Keratinocyte (primary cell): ENCODE measurements at regions not wholly inside any gene's neighbourhood (a gene's known extent, or its start where the extent isn't known, plus 50 kb on each side); places are given as distances from the start of the nearest gene placed in this dataset.

ENCODE experiments used
- DNase-seq: peaks from one replicate; pipeline ENCODE4 v3.0.0-alpha.2; 2011; ENCODE audit warnings: low read depth, missing footprints, low spot score
- FAIRE-seq: peaks from 2 replicates; lab custom pipeline; 2011; peaks lifted over from hg19 to GRCh38; lab: Jason Lieb, UNC
- H2AFZ ChIP-seq: 2 replicates; pipeline ENCODE4 v1.6.0; 2012; ENCODE audit warnings: low read length, control low read depth, inconsistent platforms; ENCODE audit not compliant: control insufficient read depth
- H3K27ac ChIP-seq: 2 replicates; pipeline ENCODE4 v1.5.1; 2011; ENCODE audit warnings: low read length; ENCODE audit not compliant: control insufficient read depth, insufficient read depth
- H3K27me3 ChIP-seq: 3 replicates; pipeline ENCODE4 v1.6.0; 2011; ENCODE audit warnings: low read length; ENCODE audit not compliant: control insufficient read depth, insufficient read depth; ENCODE audit errors: extremely low read depth
- H3K36me3 ChIP-seq, 2 experiments: 2 replicates in 1 of 2; 3 replicates in 1 of 2; pipeline ENCODE4 v1.5.1; 2011; ENCODE audit warnings: low read length in 2 of 2, mild to moderate bottlenecking in 1 of 2; ENCODE audit not compliant: control insufficient read depth in 2 of 2, insufficient read depth in 2 of 2; ENCODE audit errors: extremely low read depth in 1 of 2
- H3K4me1 ChIP-seq: 3 replicates; pipeline ENCODE4 v1.5.1; 2011; ENCODE audit warnings: low read length; ENCODE audit not compliant: control insufficient read depth, insufficient read depth; ENCODE audit errors: extremely low read depth
- H3K4me2 ChIP-seq: 3 replicates; pipeline ENCODE4 v1.6.0; 2011; ENCODE audit warnings: low read depth, low read length; ENCODE audit not compliant: control insufficient read depth, insufficient read depth; ENCODE audit errors: extremely low read depth
- H3K4me3 ChIP-seq, 3 experiments: fragments of 200-600 bp in 1 of 3; sonication (generic) in 1 of 3; 2 replicates in 2 of 3; 3 replicates in 1 of 3; pipeline ENCODE4 v1.5.1; 2011 to 2016; ENCODE audit warnings: low read length in 3 of 3, mild to moderate bottlenecking in 3 of 3, control low read depth in 2 of 3, inconsistent platforms in 1 of 3, low read depth in 1 of 3, mixed read lengths in 1 of 3, mixed run types in 1 of 3, moderate library complexity in 1 of 3; ENCODE audit not compliant: control insufficient read depth in 2 of 3, insufficient read depth in 2 of 3; ENCODE audit errors: extremely low read depth in 1 of 3
- H3K79me2 ChIP-seq: 2 replicates; pipeline ENCODE4 v1.6.0; 2012; ENCODE audit warnings: low read length; ENCODE audit not compliant: control insufficient read depth, insufficient read depth
- H3K9ac ChIP-seq: 3 replicates; pipeline ENCODE4 v1.6.0; 2011; ENCODE audit warnings: low read length; ENCODE audit not compliant: control insufficient read depth, insufficient read depth; ENCODE audit errors: extremely low read depth
- H3K9me1 ChIP-seq: 3 replicates; pipeline ENCODE4 v1.6.0; 2011; ENCODE audit warnings: low read length; ENCODE audit not compliant: control insufficient read depth, insufficient read depth; ENCODE audit errors: extremely low read depth
- H3K9me3 ChIP-seq: 2 replicates; pipeline ENCODE4 v1.5.1; 2012; ENCODE audit warnings: low read depth, low read length; ENCODE audit not compliant: control insufficient read depth
- H4K20me1 ChIP-seq: 3 replicates; pipeline ENCODE4 v1.6.0; 2011; ENCODE audit warnings: low read length; ENCODE audit not compliant: control insufficient read depth, insufficient read depth; ENCODE audit errors: extremely low read depth
- CTCF ChIP-seq, 3 experiments: IDR thresholded peaks in 1 of 3; conservative IDR thresholded peaks in 1 of 3; optimal IDR thresholded peaks in 1 of 3; 2 replicates in 2 of 3; 3 replicates in 1 of 3; pipeline versions ENCODE3 to v1.5.1; 2011; ENCODE audit warnings: low read length in 3 of 3, mild to moderate bottlenecking in 3 of 3, moderate library complexity in 2 of 3, control low read depth in 1 of 3, inconsistent platforms in 1 of 3; ENCODE audit not compliant: insufficient read depth in 2 of 3; ENCODE audit errors: extremely low read depth in 1 of 3
- EZH2 ChIP-seq: IDR thresholded peaks from one replicate; pipeline ENCODE4 v1.6.1; 2012; ENCODE audit warnings: inconsistent platforms, mild to moderate bottlenecking, low read length, moderate library complexity
- dilution Hi-C: fragments of 300-500 bp; cut with MboI; formaldehyde crosslinking; loops from one replicate; pipeline ENCODE4 v1.7.0; 2020; ENCODE audit warnings: low sequenced_read_pairs; ENCODE audit not compliant: extremely low pct_ligation_motif_present

DNA sequence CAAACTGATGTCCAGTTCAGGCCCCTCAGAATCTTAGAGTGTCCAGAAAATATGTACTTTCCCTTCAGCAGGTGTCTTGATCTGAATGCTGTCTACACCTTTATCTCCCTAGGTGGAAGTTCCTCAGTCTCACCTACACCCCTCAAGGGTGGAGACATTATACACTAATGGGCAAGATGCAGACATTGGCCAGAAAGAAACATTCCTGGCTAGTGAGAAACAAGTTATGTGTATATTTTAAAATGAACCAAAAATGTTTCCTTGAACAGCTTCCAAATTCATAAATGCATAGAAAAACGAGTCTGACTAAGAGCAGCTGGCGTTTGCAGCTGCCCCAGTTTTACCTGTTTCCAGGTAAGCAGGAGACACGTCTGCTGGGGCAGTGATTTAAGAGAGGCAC, 140.5 kb upstream of the IRX4 start:
- Histone ChIP-seq H3K9ac (no peak overlapping the region), H3K79me2 (no peaks in the 10 kb centered on the region), H3K4me3 (no peak overlapping the region), H2AFZ (no peak overlapping the region), H3K9me3 (no peaks in the 10 kb centered on the region), H3K4me1 (peaks cover 18% of the 10 kb centered on the region), H3K9me1 (no peaks in the 10 kb centered on the region), H3K27ac (no peak overlapping the region), H3K4me2 (peak overlapping the region; percentile 29), H3K27me3 (no peaks in the 10 kb centered on the region), H3K36me3 (no peaks in the 10 kb centered on the region), H4K20me1 (no peaks in the 10 kb centered on the region)
- peak; percentile 34 for FAIRE-seq
- peak; percentile 28 for DNase-seq
- dilution Hi-C loops = no loop called here
- no peak for TF ChIP-seq EZH2
- TF ChIP-seq CTCF (optimal IDR thresholded peaks at IDR 0.05 in 1 of 3, IDR thresholded peaks at IDR 0.05 in 1 of 3, conservative IDR thresholded peaks at IDR 0.05 in 1 of 3; ENCODE audit: extremely low read depth in 1 of 3, insufficient read depth in 2 of 3, low read length in 3 of 3) = no peak

DNA sequence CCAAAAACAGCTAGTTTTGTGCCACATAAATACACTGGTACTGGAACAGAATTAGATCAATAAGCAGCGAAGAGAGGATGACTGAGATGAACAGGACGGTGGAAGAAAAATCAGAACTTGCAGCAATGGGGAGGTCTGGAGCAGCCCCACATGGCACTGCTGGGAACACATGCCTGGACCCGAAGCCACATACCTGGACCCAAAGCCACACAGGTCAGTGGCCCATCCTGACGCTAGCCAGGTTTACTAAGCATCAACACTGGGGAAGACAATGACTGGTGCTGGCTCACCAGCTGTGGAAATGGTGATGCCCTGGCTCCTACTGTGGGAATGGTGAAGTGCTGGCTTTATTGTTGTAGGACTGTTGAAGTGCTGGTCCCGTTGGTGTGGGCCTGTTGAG, 139.7 kb upstream of the IRX4 start:
- no peaks in the 10 kb centered on the region for H3K79me2 ChIP-seq
- H3K9ac ChIP-seq = no peak overlapping the region
- no peak overlapping the region for H3K4me2 ChIP-seq
- no peak for TF ChIP-seq EZH2
- TF ChIP-seq CTCF (optimal IDR thresholded peaks at IDR 0.05 in 1 of 3, IDR thresholded peaks at IDR 0.05 in 1 of 3, conservative IDR thresholded peaks at IDR 0.05 in 1 of 3; ENCODE audit: extremely low read depth in 1 of 3, insufficient read depth in 2 of 3, low read length in 3 of 3) = no peak
- peaks cover 18% of the 10 kb centered on the region for H3K4me1 ChIP-seq
- DNase-seq (no peak), FAIRE-seq (no peak)
- no peaks in the 10 kb centered on the region for H3K9me1 ChIP-seq
- H3K27ac ChIP-seq = no peak overlapping the region
- H4K20me1 ChIP-seq = no peaks in the 10 kb centered on the region
- H3K36me3 ChIP-seq = no peaks in the 10 kb centered on the region
- H3K4me3 ChIP-seq = no peak overlapping the region
- H2AFZ ChIP-seq = no peak overlapping the region
- no peaks in the 10 kb centered on the region for H3K9me3 ChIP-seq
- dilution Hi-C loops = no loop called here
- H3K27me3 ChIP-seq = no peaks in the 10 kb centered on the region
